Neural cell (in vitro differentiated cells): ENCODE measurements at regions not wholly inside any gene's neighbourhood (a gene's known extent, or its start where the extent isn't known, plus 50 kb on each side); places are given as distances from the start of the nearest gene placed in this dataset.

Experiments used
- H2AFZ ChIP-seq: fragments of 200-600, 300-800 bp; sonication (generic), shearing (Covaris generic); 2 replicates; pipeline ENCODE4 v1.6.0; 2014; ENCODE audit warnings: low read depth, mild to moderate bottlenecking, antibody characterized with exemption, low read length, moderate library complexity
- H3F3A ChIP-seq: fragments of 200-600 bp; shearing (Covaris generic); 2 replicates; pipeline ENCODE4 v1.6.1; 2016; ENCODE audit warnings: mild to moderate bottlenecking, moderate library complexity, mixed read lengths, antibody characterized with exemption, low read length; ENCODE audit not compliant: insufficient read depth, poor library complexity, severe bottlenecking
- H3K27ac ChIP-seq: fragments of 200-600, 300-800 bp; sonication (generic), shearing (Covaris generic); 2 replicates; pipeline ENCODE4 v1.5.1; 2014; ENCODE audit warnings: mild to moderate bottlenecking, low read length, moderate library complexity
- H3K27me3 ChIP-seq: fragments of 300-800, 200-600 bp; sonication (generic), shearing (Covaris generic); 2 replicates; pipeline ENCODE4 v1.6.0; 2014; ENCODE audit warnings: mild to moderate bottlenecking, low read depth, low read length, moderate library complexity; ENCODE audit not compliant: insufficient read depth
- H3K36me3 ChIP-seq: fragments of 300-800, 200-600 bp; sonication (generic), shearing (Covaris generic); 2 replicates; pipeline ENCODE4 v1.5.1; 2014; ENCODE audit warnings: mild to moderate bottlenecking, antibody characterized with exemption, low read length, moderate library complexity; ENCODE audit not compliant: insufficient read depth
- H3K4me2 ChIP-seq: fragments of 300-800, 200-600 bp; sonication (generic), shearing (Covaris generic); 2 replicates; pipeline ENCODE4 v1.6.0; 2014; ENCODE audit warnings: mild to moderate bottlenecking, low read length
- H3K4me3 ChIP-seq: fragments of 300-800, 200-600 bp; sonication (generic), shearing (Covaris generic); 2 replicates; pipeline ENCODE4 v1.5.1; 2014; ENCODE audit warnings: mild to moderate bottlenecking, low read length, moderate library complexity
- H3K79me2 ChIP-seq: fragments of 200-600 bp; shearing (Covaris generic); replicated peaks from 2 replicates; pipeline ENCODE4 v1.6.0; 2014; ENCODE audit warnings: mild to moderate bottlenecking, low read length, moderate library complexity; ENCODE audit not compliant: insufficient read depth
- H3K9ac ChIP-seq: fragments of 300-800, 200-600 bp; sonication (generic), shearing (Covaris generic); 2 replicates; pipeline ENCODE4 v1.6.1; 2016; ENCODE audit warnings: mild to moderate bottlenecking, low read length, mixed read lengths
- H3K9me2 ChIP-seq: fragments of 200-600 bp; shearing (Covaris generic); 2 replicates; pipeline ENCODE4 v1.6.1; 2016; ENCODE audit warnings: mild to moderate bottlenecking, low read length, mixed read lengths; ENCODE audit not compliant: insufficient read depth
- H3K9me3 ChIP-seq: fragments of 200-600, 300-800 bp; sonication (generic), shearing (Covaris generic); 2 replicates; pipeline ENCODE4 v1.6.1; 2016; ENCODE audit warnings: mild to moderate bottlenecking, mixed run types, low read length, moderate library complexity, mixed read lengths
- H4K20me1 ChIP-seq: fragments of 200-600 bp; shearing (Covaris generic); 2 replicates; pipeline ENCODE4 v1.6.1; 2016; ENCODE audit warnings: mild to moderate bottlenecking, mixed run types; ENCODE audit not compliant: insufficient read depth
- CTCF ChIP-seq: fragments of 450-650 bp; IDR thresholded peaks from 2 replicates; pipeline ENCODE4 v1.5.1; 2014; ENCODE audit warnings: antibody characterized with exemption, mild to moderate bottlenecking, moderate library complexity; ENCODE audit not compliant: poor library complexity, severe bottlenecking
- EP300 ChIP-seq: fragments of 450-650 bp; conservative IDR thresholded peaks from 2 replicates; pipeline ENCODE4 v1.6.1; 2014; ENCODE audit warnings: antibody characterized with exemption, mild to moderate bottlenecking, moderate library complexity; ENCODE audit not compliant: poor library complexity, severe bottlenecking
- EZH2 ChIP-seq: fragments of 200-600, 300-800 bp; shearing (Covaris generic), sonication (generic); IDR thresholded peaks from 2 replicates; pipeline ENCODE4 v1.6.1; 2014; ENCODE audit warnings: antibody characterized with exemption, low read length, borderline replicate concordance, mild to moderate bottlenecking; ENCODE audit not compliant: insufficient read depth, poor library complexity, severe bottlenecking
- MXI1 ChIP-seq: fragments of 450-650 bp; conservative IDR thresholded peaks from 2 replicates; pipeline ENCODE4 v1.6.1; 2014; ENCODE audit warnings: antibody characterized with exemption, mild to moderate bottlenecking; ENCODE audit not compliant: poor library complexity, severe bottlenecking
- POLR2AphosphoS5 ChIP-seq: IDR thresholded peaks from 2 replicates; pipeline ENCODE4 v1.6.1; 2012
- RAD21 ChIP-seq: fragments of 450-650 bp; conservative IDR thresholded peaks from 2 replicates; pipeline ENCODE4 v1.6.1; 2014; ENCODE audit warnings: antibody characterized with exemption, mild to moderate bottlenecking, moderate library complexity
- REST ChIP-seq: IDR thresholded peaks from 2 replicates; pipeline ENCODE4 v1.6.1; 2012; ENCODE audit warnings: borderline replicate concordance
- SMC3 ChIP-seq: fragments of 450-650 bp; conservative IDR thresholded peaks from 2 replicates; pipeline ENCODE4 v1.6.1; 2014; ENCODE audit warnings: antibody characterized with exemption, mild to moderate bottlenecking, moderate library complexity; ENCODE audit not compliant: poor library complexity
- TAF1 ChIP-seq: IDR thresholded peaks from 2 replicates; pipeline ENCODE4 v1.6.1; 2012; ENCODE audit warnings: low read depth

- H2AFZ ChIP-seq = no peak overlapping the region
- H3K79me2 ChIP-seq = no peaks in the 10 kb centered on the region
- H3K27ac ChIP-seq = no peak overlapping the region
- H3K27me3 ChIP-seq = no peaks in the 10 kb centered on the region
- no peak for TF ChIP-seq EP300
- TF ChIP-seq REST = no peak
- no peak for TF ChIP-seq CTCF
- H3K9me3 ChIP-seq = no peaks in the 10 kb centered on the region
- H3K9me2 ChIP-seq = no peaks in the 10 kb centered on the region
- H3F3A ChIP-seq = no peaks in the 10 kb centered on the region
- H3K36me3 ChIP-seq = no peaks in the 10 kb centered on the region
- no peak overlapping the region for H3K4me3 ChIP-seq
- no peak overlapping the region for H3K4me2 ChIP-seq
- no peaks in the 10 kb centered on the region for H4K20me1 ChIP-seq
- no peak overlapping the region for H3K9ac ChIP-seq
Measured at GRCh38 chrX:44675362-44676024, 132.8 kb upstream of the FUNDC1 start.

GRCh38 chrX:44674906-44675305 is 132.2 kb upstream of the FUNDC1 start:
- Histone ChIP-seq H3K79me2 (no peaks in the 10 kb centered on the region), H3K27me3 (no peaks in the 10 kb centered on the region), H3K4me2 (no peak overlapping the region), H3K9me2 (no peaks in the 10 kb centered on the region), H3K9ac (no peak overlapping the region), H3F3A (no peaks in the 10 kb centered on the region), H3K36me3 (no peaks in the 10 kb centered on the region), H3K27ac (no peak overlapping the region), H3K9me3 (no peaks in the 10 kb centered on the region), H2AFZ (no peak overlapping the region), H3K4me3 (no peak overlapping the region), H4K20me1 (no peaks in the 10 kb centered on the region)
- TF ChIP-seq RAD21 (no peak), EZH2 (no peak), EP300 (no peak), CTCF (no peak), MXI1 (no peak), REST (no peak), POLR2AphosphoS5 (no peak), TAF1 (no peak), SMC3 (no peak)
